A549 (cell line): ENCODE measurements at regions not wholly inside any gene's neighbourhood (a gene's known extent, or its start where the extent isn't known, plus 50 kb on each side); places are given as distances from the start of the nearest gene placed in this dataset.

Experiments
- CTCF ChIP-seq: fragments of >200 bp; sonication (Bioruptor Twin); formaldehyde crosslinking; IDR thresholded peaks from 3 replicates; pipeline ENCODE4 v1.5.1; 2016
- MAX ChIP-seq: IDR thresholded peaks from 2 replicates; pipeline ENCODE4 v1.6.1; 2012
- RNF2 ChIP-seq: fragments of 200-600 bp; sonication (generic); IDR thresholded peaks from 2 replicates; pipeline ENCODE4 v1.6.1; 2016; ENCODE audit warnings: low read depth, mild to moderate bottlenecking, antibody characterized with exemption, moderate library complexity, borderline replicate concordance

GRCh38 chr13:79998381-79998880 is 342.5 kb downstream of the SPRY2 start:
- no peak for TF ChIP-seq CTCF
- no peak for TF ChIP-seq RNF2
- TF ChIP-seq MAX, result no peak
